ENCODE measurements at regions not wholly inside any gene's neighbourhood (a gene's known extent, or its start where the extent isn't known, plus 50 kb on each side); places are given as distances from the start of the nearest gene placed in this dataset.

GRCh38 chr7:142460402-142461117 is 202.7 kb upstream of the PRSS58 start:
- no peak for TF ChIP-seq CTCF (conservative IDR thresholded peaks at IDR 0.05 in 1 of 2, IDR thresholded peaks at IDR 0.05 in 1 of 2; ENCODE audit: extremely low read depth in 1 of 2, insufficient read depth in 1 of 2, low read depth in 1 of 2, low read length in 2 of 2)
- no peak for TF ChIP-seq EZH2 (IDR thresholded peaks at IDR 0.05; ENCODE audit: borderline replicate concordance, low read length)
